ENCODE measurements at regions not wholly inside any gene's neighbourhood (a gene's known extent, or its start where the extent isn't known, plus 50 kb on each side); places are given as distances from the start of the nearest gene placed in this dataset.

DNA sequence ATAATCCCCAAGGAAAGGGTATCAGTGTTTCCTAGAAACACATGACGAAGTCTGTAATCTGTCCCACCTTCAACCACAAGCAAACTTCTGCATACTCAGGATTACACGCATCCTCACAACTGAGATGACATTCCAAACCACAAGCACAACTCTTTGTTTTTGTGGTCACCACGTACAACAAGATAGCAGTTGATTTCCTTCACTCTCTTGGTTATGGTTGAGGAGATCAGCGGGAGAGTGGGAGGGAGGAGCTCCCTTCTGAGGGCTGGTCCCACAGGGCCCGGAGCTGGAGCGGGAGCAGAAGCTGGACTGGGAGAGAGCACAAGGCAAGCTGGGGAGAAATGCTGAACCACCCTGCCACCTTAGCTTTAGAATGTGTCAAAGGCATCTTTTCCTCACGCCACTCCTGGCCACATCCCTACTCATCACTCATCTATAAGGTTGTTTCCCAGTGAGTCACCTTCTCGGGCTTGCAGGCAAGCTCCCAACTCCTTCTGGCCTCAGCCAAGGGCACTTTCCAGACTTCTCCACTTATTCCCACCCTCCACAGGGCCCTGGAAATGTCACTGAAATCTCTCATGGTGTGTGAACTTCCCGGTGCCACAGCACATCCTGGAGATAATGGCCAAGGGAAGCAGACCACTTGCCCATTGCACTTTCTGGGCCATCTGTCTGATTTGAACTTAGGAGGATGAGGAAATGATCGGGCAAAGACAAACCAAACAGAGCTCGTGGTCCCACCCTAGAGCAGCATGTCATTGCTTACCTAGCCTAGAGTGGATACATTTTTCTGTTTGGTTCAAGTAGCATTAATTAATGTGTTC is 98.9 kb upstream of the LGALSL start:
- TF ChIP-seq, protein P1, sequence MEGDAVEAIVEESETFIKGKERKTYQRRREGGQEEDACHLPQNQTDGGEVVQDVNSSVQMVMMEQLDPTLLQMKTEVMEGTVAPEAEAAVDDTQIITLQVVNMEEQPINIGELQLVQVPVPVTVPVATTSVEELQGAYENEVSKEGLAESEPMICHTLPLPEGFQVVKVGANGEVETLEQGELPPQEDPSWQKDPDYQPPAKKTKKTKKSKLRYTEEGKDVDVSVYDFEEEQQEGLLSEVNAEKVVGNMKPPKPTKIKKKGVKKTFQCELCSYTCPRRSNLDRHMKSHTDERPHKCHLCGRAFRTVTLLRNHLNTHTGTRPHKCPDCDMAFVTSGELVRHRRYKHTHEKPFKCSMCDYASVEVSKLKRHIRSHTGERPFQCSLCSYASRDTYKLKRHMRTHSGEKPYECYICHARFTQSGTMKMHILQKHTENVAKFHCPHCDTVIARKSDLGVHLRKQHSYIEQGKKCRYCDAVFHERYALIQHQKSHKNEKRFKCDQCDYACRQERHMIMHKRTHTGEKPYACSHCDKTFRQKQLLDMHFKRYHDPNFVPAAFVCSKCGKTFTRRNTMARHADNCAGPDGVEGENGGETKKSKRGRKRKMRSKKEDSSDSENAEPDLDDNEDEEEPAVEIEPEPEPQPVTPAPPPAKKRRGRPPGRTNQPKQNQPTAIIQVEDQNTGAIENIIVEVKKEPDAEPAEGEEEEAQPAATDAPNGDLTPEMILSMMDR (optimal IDR thresholded peaks at IDR 0.05 in 1 of 3, IDR thresholded peaks at IDR 0.05 in 1 of 3, conservative IDR thresholded peaks at IDR 0.05 in 1 of 3; ENCODE audit: extremely low read depth in 1 of 3, insufficient read depth in 2 of 3, low read length in 3 of 3) = no peak
- no peak for TF ChIP-seq EZH2 (IDR thresholded peaks at IDR 0.05; ENCODE audit: low read length)
